ENCODE measurements at regions not wholly inside any gene's neighbourhood (a gene's known extent, or its start where the extent isn't known, plus 50 kb on each side); places are given as distances from the start of the nearest gene placed in this dataset.

- no peak for DNase-seq (ENCODE audit: low read depth)
These were observed 258.6 kb upstream of the ADAMTS16 start for GRCh38 chr5:4881366-4882002.

GRCh38 chr5:4882186-4882585 is 257.9 kb upstream of the ADAMTS16 start:
- DNase-seq (ENCODE audit: low read depth) = no peak

GRCh38 chr5:4883360-4883759 is 256.8 kb upstream of the ADAMTS16 start:
- DNase-seq (ENCODE audit: low read depth) = no peak

- DNase-seq (ENCODE audit: low read depth) = no peak
These were observed 246.9 kb upstream of the ADAMTS16 start for GRCh38 chr5:4893063-4893744.

DNA sequence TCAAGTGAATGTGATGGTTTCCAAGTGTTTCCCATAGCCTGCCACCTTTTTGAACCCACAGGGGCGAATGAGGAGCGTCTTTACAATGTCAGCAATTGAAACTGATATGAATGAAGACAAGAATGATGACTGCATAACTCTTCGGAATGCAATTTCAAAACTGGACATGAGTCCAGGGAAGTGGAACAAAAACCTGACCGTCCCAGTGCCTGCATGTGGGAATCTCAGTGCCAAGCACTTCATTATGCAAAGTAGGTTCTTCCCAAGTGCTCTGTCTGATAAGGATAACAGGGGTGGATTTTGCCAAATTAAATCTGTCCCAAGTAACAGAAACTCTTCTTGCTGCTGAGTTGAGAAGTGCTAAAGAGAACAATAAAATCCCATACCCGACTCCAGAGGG is 243.8 kb upstream of the ADAMTS16 start:
- no peak for DNase-seq (ENCODE audit: low read depth)

GRCh38 chr5:4901305-4901811 is 238.8 kb upstream of the ADAMTS16 start:
- no peak for DNase-seq (ENCODE audit: low read depth)

DNA sequence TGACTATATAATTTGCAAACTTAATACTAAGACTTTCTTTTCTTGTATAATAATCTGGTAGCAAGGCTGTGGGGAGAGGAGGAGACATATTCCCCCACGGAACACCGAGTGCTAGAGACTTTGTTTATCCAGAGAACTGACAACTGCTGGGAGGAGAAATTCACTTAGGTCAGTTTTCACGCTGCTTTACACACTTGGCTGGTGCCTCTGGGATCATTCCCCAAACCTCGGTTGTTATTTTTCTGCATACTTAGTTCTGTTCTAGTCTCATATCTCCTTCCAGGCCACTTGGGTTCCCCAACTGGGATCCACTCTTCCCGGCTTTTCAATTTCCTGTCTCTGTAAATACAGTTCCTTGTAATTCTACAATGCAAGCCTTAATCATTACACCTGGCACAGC is 238.2 kb upstream of the ADAMTS16 start:
- no peak for DNase-seq (ENCODE audit: low read depth)

GRCh38 chr5:4905674-4906520 is 234.2 kb upstream of the ADAMTS16 start:
- DNase-seq (ENCODE audit: low read depth) = no peak

DNA sequence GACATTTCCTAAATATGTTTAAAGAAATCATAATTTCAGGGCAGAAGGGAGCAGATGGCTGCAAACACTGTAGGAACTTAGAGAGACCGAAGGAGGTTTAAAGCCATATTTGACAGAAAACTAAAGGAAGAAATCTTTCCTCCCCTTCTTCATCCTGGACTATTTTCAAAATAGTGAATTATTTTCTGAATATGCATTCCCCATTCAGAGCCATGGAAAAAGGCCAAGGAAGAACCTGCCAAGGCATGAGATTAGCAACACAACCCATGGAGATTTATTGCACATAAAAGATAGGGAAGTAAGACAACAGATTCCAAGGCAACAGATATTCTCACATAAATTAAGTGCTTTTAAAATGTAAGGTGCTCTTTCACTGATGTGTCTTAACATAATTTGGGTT is 233.3 kb upstream of the ADAMTS16 start:
- DNase-seq (ENCODE audit: low read depth) = no peak

GRCh38 chr5:4907571-4907970 is 232.6 kb upstream of the ADAMTS16 start:
- no peak for DNase-seq (ENCODE audit: low read depth)

GRCh38 chr5:4909086-4909485 is 231.0 kb upstream of the ADAMTS16 start:
- no peak for DNase-seq (ENCODE audit: low read depth)

GRCh38 chr5:4911646-4912403 is 228.3 kb upstream of the ADAMTS16 start:
- DNase-seq (ENCODE audit: low read depth) = no peak

- no peak for DNase-seq (ENCODE audit: low read depth)
These were observed 218.2 kb upstream of the ADAMTS16 start for GRCh38 chr5:4921929-4922328.

- no peak for DNase-seq (ENCODE audit: low read depth)
These were observed 215.6 kb upstream of the ADAMTS16 start for GRCh38 chr5:4924577-4924976.

- no peak for DNase-seq (ENCODE audit: low read depth)
These were observed 213.0 kb upstream of the ADAMTS16 start for GRCh38 chr5:4927097-4927496.

DNA sequence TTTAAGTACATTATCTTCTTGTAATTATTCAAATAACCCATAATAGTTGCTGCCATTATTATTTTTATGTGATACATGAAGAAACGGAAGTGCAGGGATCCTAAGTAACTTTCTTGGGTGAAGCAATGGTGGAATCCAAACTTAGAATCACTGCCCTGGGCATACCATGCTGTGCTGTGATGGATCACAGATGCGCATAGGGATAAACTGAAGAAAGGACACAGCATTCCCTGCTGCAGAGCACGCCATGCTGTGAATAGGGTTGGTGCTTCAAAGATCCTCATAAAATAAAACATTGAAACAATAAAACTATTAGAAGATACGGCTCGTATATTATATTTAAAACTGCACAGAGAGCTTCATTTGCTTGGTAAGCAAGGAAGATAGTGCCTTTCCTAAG is 211.7 kb upstream of the ADAMTS16 start:
- DNase-seq (ENCODE audit: low read depth) = no peak

GRCh38 chr5:4929092-4929655 is 211.0 kb upstream of the ADAMTS16 start:
- no peak for DNase-seq (ENCODE audit: low read depth)

GRCh38 chr5:4939042-4939781 is 200.9 kb upstream of the ADAMTS16 start:
- DNase-seq (ENCODE audit: low read depth) = no peak

DNA sequence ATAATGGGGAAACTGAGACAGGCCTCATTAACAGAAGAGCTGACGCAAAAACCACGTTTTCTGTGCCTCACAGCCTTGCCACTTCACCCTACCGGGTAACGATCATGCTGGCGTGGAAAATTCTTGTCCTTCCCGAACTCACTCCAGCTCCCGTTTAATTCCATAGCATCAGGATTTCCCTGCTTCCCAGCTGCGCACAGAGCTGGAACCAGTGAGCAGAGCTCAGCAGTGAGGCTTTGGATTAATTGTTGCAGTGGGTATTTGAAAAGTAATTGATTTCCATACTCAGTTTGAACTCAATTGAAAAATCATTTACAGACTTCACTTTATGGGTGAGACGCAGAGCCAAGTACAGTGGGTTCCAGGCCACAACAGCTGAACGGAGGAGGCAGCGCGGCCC is 199.0 kb upstream of the ADAMTS16 start:
- DNase-seq (ENCODE audit: low read depth) = no peak

GRCh38 chr5:4941957-4942830 is 197.9 kb upstream of the ADAMTS16 start:
- DNase-seq (ENCODE audit: low read depth) = no peak

All from HS-5 (cell line).